ENCODE measurements at regions not wholly inside any gene's neighbourhood (a gene's known extent, or its start where the extent isn't known, plus 50 kb on each side); places are given as distances from the start of the nearest gene placed in this dataset.

DNA sequence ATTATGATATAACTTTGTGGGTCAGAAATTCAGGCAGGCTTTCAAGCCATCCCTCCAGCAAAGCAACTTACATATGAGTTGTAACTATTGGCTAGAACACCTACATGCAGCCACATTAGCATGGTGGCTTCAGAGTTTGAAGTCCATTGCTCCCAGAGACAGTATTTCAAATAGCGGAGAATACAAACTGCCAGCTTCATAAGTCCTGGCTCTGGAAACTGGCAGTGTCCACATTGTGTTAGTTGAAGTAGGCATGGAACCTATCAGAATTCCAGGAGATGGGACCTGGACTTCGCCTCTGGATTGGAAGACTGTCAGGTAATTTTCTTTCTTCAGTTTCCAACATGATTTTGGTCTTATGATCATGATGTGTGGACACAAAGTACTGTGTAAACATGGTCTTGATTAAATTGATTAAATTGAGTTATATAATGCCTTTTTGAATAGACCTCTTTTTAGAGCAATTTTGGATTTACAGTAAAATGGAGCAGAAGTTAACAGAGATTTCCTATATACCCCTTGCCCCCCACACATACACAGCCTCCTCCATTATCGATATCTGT, 209.9 kb upstream of the NAV2 start:
- no peak overlapping the region for H3K4me3 ChIP-seq
- DNase-seq (ENCODE audit: low read depth in 1 of 2, low spot score in 2 of 2): no peak
- H3K27me3 ChIP-seq (replicated peaks): no peaks in the 10 kb centered on the region

DNA sequence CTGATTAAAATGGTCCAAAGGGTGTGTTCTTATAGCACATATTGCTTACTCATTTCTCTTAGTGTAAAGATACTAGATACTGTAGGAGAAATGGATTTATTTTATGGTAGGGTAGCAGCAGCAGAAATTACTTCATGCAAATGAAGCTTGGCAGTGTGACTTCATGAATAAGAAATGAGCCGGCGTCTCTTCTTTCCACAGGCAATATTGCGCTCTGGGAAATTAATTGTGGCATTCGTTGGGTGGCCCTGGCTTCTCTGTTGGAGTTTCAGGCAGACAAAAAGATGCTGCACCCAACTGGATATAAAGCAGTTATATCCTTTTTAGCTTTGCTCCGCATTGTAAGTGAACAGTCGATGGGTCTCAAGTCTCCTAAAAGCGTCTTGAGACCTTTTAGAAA, 211.0 kb upstream of the NAV2 start:
- Histone ChIP-seq H3K4me3 (no peak overlapping the region), H3K36me3 (no peaks in the 10 kb centered on the region), H3K27me3 (replicated peaks) (no peaks in the 10 kb centered on the region), H3K4me1 (replicated peaks) (no peaks in the 10 kb centered on the region), H3K27ac (no peak overlapping the region), H3K9me3 (replicated peaks) (no peaks in the 10 kb centered on the region)
- no peak for DNase-seq (ENCODE audit: low read depth in 1 of 2, low spot score in 2 of 2)

More for the DNA sequence above, 209.9 kb upstream of the NAV2 start:
- Histone ChIP-seq H3K27ac (no peak overlapping the region), H3K4me1 (replicated peaks) (no peaks in the 10 kb centered on the region), H3K9me3 (replicated peaks) (no peaks in the 10 kb centered on the region), H3K36me3 (no peaks in the 10 kb centered on the region)

DNA sequence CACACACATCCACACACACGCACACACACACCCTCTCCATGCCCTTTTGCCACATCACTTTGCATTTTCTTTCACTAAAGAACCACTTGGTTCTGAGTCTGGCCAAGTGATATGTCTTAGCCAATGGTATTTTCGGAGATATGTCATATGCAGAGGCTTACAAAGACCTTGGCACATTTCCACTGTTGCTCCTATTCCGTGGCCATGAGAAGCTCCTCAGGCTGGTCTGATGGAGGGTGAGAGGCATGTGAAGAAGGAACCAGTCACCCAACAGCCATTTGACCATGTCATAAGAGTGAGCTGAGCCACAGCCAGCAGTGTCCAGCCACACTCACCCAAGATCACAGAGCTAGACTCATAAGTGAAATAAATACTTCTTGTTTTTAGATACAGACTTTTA, 212.6 kb upstream of the NAV2 start:
- Histone ChIP-seq H3K9me3 (replicated peaks) (no peaks in the 10 kb centered on the region), H3K4me3 (no peak overlapping the region), H3K4me1 (replicated peaks) (no peaks in the 10 kb centered on the region), H3K27me3 (replicated peaks) (no peaks in the 10 kb centered on the region), H3K27ac (no peak overlapping the region), H3K36me3 (no peaks in the 10 kb centered on the region)
- DNase-seq (ENCODE audit: low read depth in 1 of 2, low spot score in 2 of 2): no peak

DNA sequence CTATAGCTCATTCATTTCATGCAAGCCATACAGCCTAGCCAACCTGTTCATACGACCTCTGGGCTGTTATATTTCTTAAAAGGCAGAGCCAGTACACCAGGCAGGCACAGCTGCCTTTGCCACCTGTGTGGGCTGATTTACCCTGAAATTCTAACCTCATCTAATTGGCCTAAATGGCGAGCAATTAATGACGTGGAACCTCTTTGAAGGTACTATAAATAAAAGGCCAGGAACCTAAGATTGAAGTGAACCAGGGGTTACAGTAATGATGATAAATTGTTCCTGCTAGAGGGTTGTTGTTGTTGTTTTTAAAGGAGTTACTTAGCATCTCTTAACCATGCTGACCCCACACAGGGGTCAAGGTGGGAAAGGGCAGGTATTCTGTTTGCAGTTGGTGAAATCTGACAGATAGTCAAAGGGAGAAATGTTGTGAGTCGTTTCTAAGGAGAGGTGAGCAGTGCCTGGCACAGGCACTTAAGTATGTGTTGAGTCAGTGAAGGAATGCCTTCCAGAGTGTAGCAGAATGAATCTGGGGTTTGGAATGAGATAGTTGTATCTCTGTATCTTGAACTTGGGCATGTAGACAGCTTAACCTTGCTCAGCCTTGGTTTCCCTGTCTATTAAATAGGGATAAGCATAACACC, 213.5 kb upstream of the NAV2 start:
- Histone ChIP-seq H3K9me3 (replicated peaks) (no peaks in the 10 kb centered on the region), H3K27me3 (replicated peaks) (no peaks in the 10 kb centered on the region), H3K4me3 (no peak overlapping the region), H3K36me3 (no peaks in the 10 kb centered on the region), H3K27ac (no peak overlapping the region), H3K4me1 (replicated peaks) (no peaks in the 10 kb centered on the region)
- DNase-seq (ENCODE audit: low read depth in 1 of 2, low spot score in 2 of 2): no peak

DNA sequence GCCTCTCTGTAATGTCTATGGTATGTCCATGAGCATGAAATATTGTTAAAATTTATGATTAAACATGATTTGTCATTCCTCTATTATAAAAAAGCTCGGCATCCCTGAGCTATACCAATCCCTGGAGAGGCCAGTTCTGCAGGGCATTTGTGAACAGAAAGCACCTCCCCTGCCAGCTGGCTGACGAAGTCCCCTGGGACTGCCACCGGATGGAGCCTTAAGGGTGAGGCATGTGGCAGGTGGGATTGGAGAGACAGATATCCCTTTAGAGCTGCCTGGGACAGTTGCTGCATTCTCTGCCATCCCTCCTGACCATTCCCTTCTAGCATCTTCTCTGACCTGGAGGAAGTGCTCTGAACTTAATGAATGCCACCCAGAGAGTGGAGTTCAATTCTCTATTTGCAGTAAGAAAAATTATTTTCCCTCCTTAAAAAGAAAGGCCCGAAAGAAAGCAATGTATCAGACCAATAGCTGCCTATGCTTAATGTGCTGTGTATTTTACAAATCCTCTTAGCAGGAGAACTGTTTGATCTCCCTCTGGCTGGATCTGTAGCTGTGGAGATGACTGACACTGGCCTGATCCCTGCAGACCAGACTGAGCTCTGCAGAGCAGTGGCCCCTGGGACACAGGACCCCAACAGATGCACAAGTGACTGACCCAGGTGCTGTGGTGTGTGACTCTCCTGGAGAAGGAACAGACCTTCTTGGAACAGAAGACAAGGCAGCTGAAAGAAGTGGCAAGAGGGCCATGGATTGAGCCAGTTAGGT, 219.0 kb upstream of the NAV2 start:
- Histone ChIP-seq H3K4me1 (replicated peaks) (no peaks in the 10 kb centered on the region), H3K36me3 (no peaks in the 10 kb centered on the region), H3K4me3 (no peak overlapping the region), H3K27me3 (replicated peaks) (no peaks in the 10 kb centered on the region), H3K9me3 (replicated peaks) (no peaks in the 10 kb centered on the region), H3K27ac (no peak overlapping the region)
- no peak for DNase-seq (ENCODE audit: low read depth in 1 of 2, low spot score in 2 of 2)

DNA sequence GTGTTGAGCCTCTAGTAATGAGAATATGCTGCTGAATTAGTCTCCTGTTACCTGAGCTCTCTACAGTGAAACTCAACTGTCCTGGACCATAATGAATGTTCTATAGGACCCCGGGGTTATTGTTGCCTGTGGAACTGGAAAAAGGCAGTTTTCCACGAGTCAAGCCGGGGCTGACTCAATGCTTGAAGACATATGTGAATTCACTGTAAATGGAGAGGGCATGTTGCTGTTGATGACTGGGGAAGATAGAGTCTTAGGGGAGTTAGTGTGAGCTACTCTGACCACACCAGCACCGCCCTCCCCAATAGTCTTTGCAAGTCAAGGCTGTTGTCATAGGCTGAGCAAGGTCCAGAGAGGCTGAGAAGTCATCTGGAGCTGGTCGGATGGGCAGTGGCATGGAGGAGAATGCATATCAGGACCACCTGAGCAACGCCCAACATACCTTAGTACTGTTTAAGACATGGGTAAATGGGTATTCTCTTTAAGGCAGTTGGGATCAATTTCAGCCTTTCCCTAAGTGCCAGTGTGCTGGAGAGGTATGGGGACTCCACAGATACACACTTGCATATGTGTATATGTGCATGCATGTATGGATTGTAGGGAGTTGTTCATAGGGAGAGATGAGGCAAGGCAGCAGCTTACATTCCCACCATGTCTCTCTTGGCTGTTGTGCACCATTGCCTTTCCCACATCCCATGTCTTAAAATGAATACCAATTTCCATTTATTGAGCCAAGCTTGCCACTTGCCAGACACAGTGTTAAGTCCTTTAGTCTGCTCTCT, 230.1 kb upstream of the NAV2 start:
- no peak for DNase-seq (ENCODE audit: low read depth in 1 of 2, low spot score in 2 of 2)
- no peaks in the 10 kb centered on the region for H3K4me1 ChIP-seq (replicated peaks)
- H3K36me3 ChIP-seq: no peaks in the 10 kb centered on the region
- no peaks in the 10 kb centered on the region for H3K27me3 ChIP-seq (replicated peaks)
- H3K9me3 ChIP-seq (replicated peaks): no peaks in the 10 kb centered on the region
- no peak overlapping the region for H3K27ac ChIP-seq
- H3K4me3 ChIP-seq: no peak overlapping the region

DNA sequence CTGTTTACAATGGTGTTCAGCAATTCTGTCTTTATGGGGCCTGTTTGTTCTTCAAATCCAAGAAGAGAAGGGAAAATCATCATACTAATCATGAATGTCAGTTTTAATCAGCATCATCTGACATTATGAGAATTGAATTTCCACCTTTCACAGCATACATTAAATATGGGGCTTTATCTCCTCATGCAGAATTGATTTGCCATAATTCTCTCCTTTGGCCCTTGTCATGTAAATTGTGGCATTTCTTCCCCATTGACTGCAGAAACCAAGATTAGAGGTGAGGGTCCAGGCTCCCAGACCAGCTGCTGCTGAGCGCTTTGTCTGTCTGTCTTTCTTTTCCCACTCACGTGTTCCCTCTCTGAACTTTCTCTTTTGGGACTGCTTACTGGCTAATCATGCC, 232.1 kb upstream of the NAV2 start:
- no peak for DNase-seq (ENCODE audit: low read depth in 1 of 2, low spot score in 2 of 2)
- Histone ChIP-seq H3K4me1 (replicated peaks) (no peaks in the 10 kb centered on the region), H3K4me3 (no peak overlapping the region), H3K36me3 (no peaks in the 10 kb centered on the region), H3K9me3 (replicated peaks) (no peaks in the 10 kb centered on the region), H3K27me3 (replicated peaks) (no peaks in the 10 kb centered on the region), H3K27ac (no peak overlapping the region)

DNA sequence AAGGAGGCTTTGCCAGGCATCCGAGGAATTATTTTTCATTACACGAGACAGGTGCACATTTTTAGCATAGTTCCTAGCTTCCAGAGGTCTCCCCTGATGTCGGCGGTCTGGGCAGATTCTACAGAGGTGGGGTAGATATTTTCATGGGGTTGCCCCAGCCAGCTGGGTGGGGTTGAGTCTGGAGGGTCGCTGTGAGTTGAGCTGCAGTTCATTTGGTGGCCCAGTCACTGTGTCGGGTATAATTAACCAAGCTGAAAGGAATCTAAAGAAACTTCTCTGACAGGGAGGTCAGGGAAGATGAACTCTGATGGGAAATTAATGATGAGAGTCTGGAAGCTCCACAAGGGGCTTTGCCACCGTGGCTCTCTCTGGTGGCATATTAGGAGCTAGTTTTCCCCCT, 233.7 kb upstream of the NAV2 start:
- H3K27me3 ChIP-seq (replicated peaks): no peaks in the 10 kb centered on the region

DNA sequence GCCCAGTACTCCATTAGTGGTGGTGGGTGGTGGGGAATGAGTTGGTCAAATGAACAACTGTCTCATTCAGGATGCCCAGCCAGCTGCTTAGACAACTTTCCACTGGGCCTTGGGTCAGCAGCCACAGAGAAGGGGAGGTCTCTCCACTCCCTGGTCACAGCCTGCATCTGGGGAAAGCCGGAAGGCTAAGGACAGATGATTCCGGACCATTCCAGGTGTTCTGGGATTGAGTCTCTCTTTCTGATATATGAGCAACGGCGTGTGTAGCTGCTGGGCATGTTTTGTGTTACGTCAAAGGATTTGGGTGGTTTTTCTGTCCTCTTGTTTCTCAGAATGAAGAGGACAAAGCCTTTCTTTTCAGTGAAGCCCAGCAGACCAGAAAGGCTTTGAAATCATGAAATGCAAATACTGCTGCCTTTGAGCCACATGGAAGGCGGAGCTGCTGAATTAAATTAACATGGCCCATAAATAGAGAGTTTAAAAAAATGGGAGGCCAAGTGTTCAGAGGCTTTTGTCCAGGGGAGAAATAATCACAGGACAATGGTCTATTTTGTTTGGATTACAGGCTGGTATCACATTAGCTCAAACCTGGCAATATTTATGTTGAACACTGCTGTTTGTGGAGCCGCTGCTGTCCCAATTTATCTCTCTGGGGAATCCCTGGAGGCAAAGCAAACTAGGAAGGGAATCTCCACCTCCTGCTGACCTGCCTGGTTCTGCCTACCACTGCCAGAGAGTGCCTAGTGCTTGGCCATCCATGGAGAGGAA, 234.4 kb upstream of the E2F8 start:
- Histone ChIP-seq H3K27ac (no peak overlapping the region), H3K9me3 (replicated peaks) (no peaks in the 10 kb centered on the region), H3K27me3 (replicated peaks) (no peaks in the 10 kb centered on the region), H3K36me3 (no peaks in the 10 kb centered on the region), H3K4me1 (replicated peaks) (no peaks in the 10 kb centered on the region), H3K4me3 (no peak overlapping the region)
- no peak for DNase-seq (ENCODE audit: low read depth in 1 of 2, low spot score in 2 of 2)

More for the DNA sequence above, 233.7 kb upstream of the NAV2 start:
- H3K36me3 ChIP-seq: no peaks in the 10 kb centered on the region
- no peak overlapping the region for H3K4me3 ChIP-seq
- no peaks in the 10 kb centered on the region for H3K4me1 ChIP-seq (replicated peaks)
- no peaks in the 10 kb centered on the region for H3K9me3 ChIP-seq (replicated peaks)
- no peak overlapping the region for H3K27ac ChIP-seq
- no peak for DNase-seq (ENCODE audit: low read depth in 1 of 2, low spot score in 2 of 2)

DNA sequence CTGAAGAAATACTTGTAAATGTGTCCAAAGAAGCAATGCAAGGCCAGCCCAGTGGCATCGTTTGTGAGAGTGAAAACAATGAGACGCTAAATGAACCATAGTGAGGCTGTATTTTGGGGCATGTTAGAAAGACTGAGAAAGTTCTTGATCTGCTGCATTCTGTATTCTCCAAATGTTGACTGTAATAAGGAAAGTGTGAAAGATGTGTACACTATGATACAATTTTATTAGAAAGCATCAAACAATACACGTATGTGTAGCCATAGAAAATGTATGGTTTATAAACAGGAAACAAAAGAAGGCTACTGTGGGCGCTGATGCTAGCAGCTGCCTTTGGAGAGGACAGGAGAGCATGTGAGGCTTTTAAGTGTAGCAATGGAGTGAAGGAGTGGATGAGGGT, 233.5 kb upstream of the E2F8 start:
- no peak for DNase-seq (ENCODE audit: low read depth in 1 of 2, low spot score in 2 of 2)
- no peaks in the 10 kb centered on the region for H3K9me3 ChIP-seq (replicated peaks)
- H3K27ac ChIP-seq: no peak overlapping the region
- no peak overlapping the region for H3K4me3 ChIP-seq
- H3K27me3 ChIP-seq (replicated peaks): no peaks in the 10 kb centered on the region
- H3K36me3 ChIP-seq: no peaks in the 10 kb centered on the region
- no peaks in the 10 kb centered on the region for H3K4me1 ChIP-seq (replicated peaks)

DNA sequence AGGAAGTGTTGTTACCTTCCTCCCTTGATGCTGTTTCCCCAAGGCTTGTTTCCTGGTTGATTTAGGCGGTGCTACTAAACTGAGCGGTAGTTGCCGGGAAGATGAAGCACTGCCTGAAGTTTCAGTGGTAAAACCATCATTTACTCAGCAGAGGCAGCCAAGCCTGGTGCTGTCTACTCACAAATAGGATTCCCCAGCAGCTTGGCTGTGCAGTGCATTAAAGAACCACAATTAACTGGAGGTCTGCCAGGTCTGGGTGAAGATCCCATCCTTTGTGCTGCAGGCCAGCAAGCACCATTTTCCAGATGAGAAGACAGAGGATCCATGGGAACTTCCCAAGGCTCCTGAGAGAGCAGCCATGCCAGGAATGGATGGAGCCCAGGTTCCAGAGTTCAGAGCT, 231.9 kb upstream of the E2F8 start:
- H3K27me3 ChIP-seq (replicated peaks): no peaks in the 10 kb centered on the region
- H3K4me3 ChIP-seq: no peak overlapping the region
- DNase-seq (ENCODE audit: low read depth in 1 of 2, low spot score in 2 of 2): no peak
- no peaks in the 10 kb centered on the region for H3K36me3 ChIP-seq
- no peaks in the 10 kb centered on the region for H3K4me1 ChIP-seq (replicated peaks)
- H3K9me3 ChIP-seq (replicated peaks): no peaks in the 10 kb centered on the region
- no peak overlapping the region for H3K27ac ChIP-seq

DNA sequence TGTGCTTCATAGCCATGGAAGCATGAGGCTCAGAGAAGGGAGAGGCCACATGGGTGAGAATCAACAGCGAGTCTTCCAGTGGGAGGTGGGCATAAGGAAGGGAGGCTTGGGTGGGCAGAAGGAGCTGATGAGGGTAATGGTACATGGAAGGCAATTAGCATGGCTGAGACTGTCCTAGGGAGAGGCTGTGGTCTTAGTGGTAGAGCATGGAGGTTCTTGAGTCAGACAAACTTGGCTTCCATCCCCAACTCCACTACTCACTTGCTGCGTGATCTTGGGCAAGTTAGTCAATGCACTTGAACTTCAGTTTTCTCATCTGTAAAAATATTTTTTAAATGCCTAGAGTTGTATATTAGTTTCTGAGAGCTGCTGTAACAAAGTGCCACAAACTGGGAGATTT, 227.2 kb upstream of the E2F8 start:
- no peak overlapping the region for H3K4me3 ChIP-seq

DNA sequence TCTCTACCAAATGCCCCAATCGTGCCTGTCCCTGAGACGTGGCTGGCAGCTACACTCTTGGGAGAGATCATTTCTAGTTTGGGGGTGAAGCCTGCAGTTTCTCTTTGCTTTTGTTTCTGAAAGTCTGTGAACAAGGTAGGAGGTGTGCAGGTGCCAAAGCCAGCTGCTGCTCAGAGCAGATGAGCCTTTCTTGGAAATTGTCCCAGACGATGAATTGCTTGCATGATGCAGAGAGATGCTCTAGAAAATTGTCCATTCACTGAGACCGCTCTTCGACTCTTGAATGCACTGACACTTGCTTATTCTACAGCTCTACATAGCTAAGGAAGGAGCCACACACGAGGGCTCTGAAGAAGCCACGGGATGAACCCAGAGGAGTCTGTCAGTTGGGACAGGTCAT, 225.6 kb upstream of the E2F8 start:
- DNase-seq (ENCODE audit: low read depth in 1 of 2, low spot score in 2 of 2): no peak
- no peaks in the 10 kb centered on the region for H3K27me3 ChIP-seq (replicated peaks)
- H3K36me3 ChIP-seq: no peaks in the 10 kb centered on the region
- H3K9me3 ChIP-seq (replicated peaks): no peaks in the 10 kb centered on the region
- no peaks in the 10 kb centered on the region for H3K4me1 ChIP-seq (replicated peaks)
- H3K27ac ChIP-seq: no peak overlapping the region
- no peak overlapping the region for H3K4me3 ChIP-seq

More for the DNA sequence above, 227.2 kb upstream of the E2F8 start:
- H3K27ac ChIP-seq: no peak overlapping the region
- no peaks in the 10 kb centered on the region for H3K27me3 ChIP-seq (replicated peaks)
- H3K4me1 ChIP-seq (replicated peaks): no peaks in the 10 kb centered on the region
- no peaks in the 10 kb centered on the region for H3K36me3 ChIP-seq
- no peaks in the 10 kb centered on the region for H3K9me3 ChIP-seq (replicated peaks)
- DNase-seq (ENCODE audit: low read depth in 1 of 2, low spot score in 2 of 2): no peak

Measured in SJSA1 (cell line).